Caco-2 (cell line): ENCODE measurements at regions not wholly inside any gene's neighbourhood (a gene's known extent, or its start where the extent isn't known, plus 50 kb on each side); places are given as distances from the start of the nearest gene placed in this dataset.

Experiments used
- BruUV-seq: library from RNA; stranded (reverse); fragments of 400-500 nt; replicated peaks from 2 replicates; lab custom pipeline; 2021; lab: Mats Ljungman, UMichigan
- CTCF ChIA-PET: fragments of 300-600 bp; sonication (Branson Sonifier 250); formaldehyde crosslinking; loops from one replicate; lab custom pipeline; 2022; ENCODE audit warnings: antibody characterized with exemption; lab: Charles Lee
- POLR2A ChIA-PET: fragments of 300-600 bp; sonication (Branson Sonifier 250); formaldehyde crosslinking; loops from one replicate; lab custom pipeline; 2022; ENCODE audit warnings: antibody characterized with exemption; lab: Charles Lee
- DNase-seq, 2 experiments: peaks; one replicate each; pipeline versions ENCODE4 v3.0.0 to v3.0.0-alpha.2; 2020 to 2022
- H3K27me3 ChIP-seq: replicated peaks from 2 replicates; pipeline ENCODE4 v1.6.0; 2011; ENCODE audit warnings: low read length; ENCODE audit not compliant: control insufficient read depth, insufficient read depth
- H3K36me3 ChIP-seq: 2 replicates; pipeline ENCODE4 v1.5.1; 2011; ENCODE audit warnings: low read length; ENCODE audit not compliant: control insufficient read depth, insufficient read depth
- H3K4me1 ChIP-seq: fragments of 250-450 bp; sonication (Bioruptor Pico); 2 replicates; pipeline ENCODE4 v1.5.1; 2020; ENCODE audit warnings: mild to moderate bottlenecking
- H3K4me3 ChIP-seq: 2 replicates; pipeline ENCODE4 v1.5.1; 2011; ENCODE audit warnings: low read depth, mild to moderate bottlenecking, control low read depth, low read length
- H3K9me3 ChIP-seq: fragments of 250-450 bp; sonication (Bioruptor Pico); 2 replicates; pipeline ENCODE4 v1.5.1; 2020; ENCODE audit warnings: mild to moderate bottlenecking, moderate library complexity
- H3K27ac Mint-ChIP-seq: one replicate; pipeline ENCODE4 v1.8.0; 2022; ENCODE audit warnings: mixed read lengths; ENCODE audit not compliant: unreplicated experiment
- H3K27me3 Mint-ChIP-seq: one replicate; pipeline ENCODE4 v1.8.0; 2022; ENCODE audit warnings: mixed read lengths; ENCODE audit not compliant: insufficient read depth, unreplicated experiment
- H3K36me3 Mint-ChIP-seq: one replicate; pipeline ENCODE4 v1.8.0; 2022; ENCODE audit warnings: mild to moderate bottlenecking, mixed read lengths; ENCODE audit not compliant: insufficient read depth, unreplicated experiment
- H3K4me1 Mint-ChIP-seq: one replicate; pipeline ENCODE4 v1.8.0; 2022; ENCODE audit warnings: low read depth, mixed read lengths; ENCODE audit not compliant: unreplicated experiment
- H3K4me3 Mint-ChIP-seq: one replicate; pipeline ENCODE4 v1.8.0; 2022; ENCODE audit warnings: mild to moderate bottlenecking, moderate library complexity, mixed read lengths; ENCODE audit not compliant: unreplicated experiment
- H3K9me3 Mint-ChIP-seq: one replicate; pipeline ENCODE4 v1.8.0; 2022; ENCODE audit warnings: mixed read lengths; ENCODE audit not compliant: unreplicated experiment
- intact Hi-C: fragments of 100-400 bp; cut with micrococcal nuclease; formaldehyde crosslinking; loops from one replicate; pipeline ENCODE4 v1.10.0; 2022; ENCODE audit not compliant: unreplicated experiment
- TF ChIP-seq, protein P1 (sequence below), 2 experiments: fragments of 200-600 bp in 1 of 2; IDR thresholded peaks; 1 replicate in 1 of 2; 2 replicates in 1 of 2; pipeline versions ENCODE4 v1.5.1 to v1.8.0; 2011 to 2022; ENCODE audit warnings: antibody characterized with exemption in 1 of 2, control low read depth in 1 of 2, inconsistent platforms in 1 of 2, low read depth in 1 of 2, low read length in 1 of 2, mild to moderate bottlenecking in 1 of 2, moderate library complexity in 1 of 2; ENCODE audit not compliant: insufficient read depth in 1 of 2, severe bottlenecking in 1 of 2, unreplicated experiment in 1 of 2

DNA sequence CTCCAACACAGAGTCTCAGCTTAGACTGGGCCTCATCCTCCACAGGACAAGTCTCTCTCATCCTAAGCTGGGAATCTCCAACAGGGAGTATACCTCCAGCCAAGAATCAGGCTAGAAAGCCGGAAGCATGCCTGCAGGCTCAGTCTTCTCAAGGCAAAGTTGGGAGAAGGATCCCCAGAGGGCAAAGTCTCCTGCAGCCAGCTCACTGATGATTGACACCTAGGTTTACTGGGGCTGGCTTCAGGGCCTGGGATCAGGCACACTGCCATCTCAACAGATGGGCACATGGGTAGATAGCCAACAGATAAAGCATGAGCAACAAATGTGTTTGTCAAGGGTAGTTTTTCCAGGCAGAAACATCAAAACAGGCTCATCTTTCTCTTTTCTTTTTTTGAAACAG is 56.1 kb upstream of the TOX3 start:
- ChIA-PET POLR2A (no interaction called here), CTCF (interaction anchor here (0.7 kb wide), 1 partner anchor 30 kb away, joined by 3 read pairs; no protein-coding TSS in a partner anchor)
- Mint-ChIP-seq H3K9me3 (no peaks in the 10 kb centered on the region), H3K4me1 (peaks cover 6% of the 10 kb centered on the region), H3K4me3 (no peak overlapping the region), H3K27ac (no peak overlapping the region), H3K27me3 (no peaks in the 10 kb centered on the region), H3K36me3 (no peaks in the 10 kb centered on the region)
- DNase-seq = no peak
- Histone ChIP-seq H3K27me3 (no peaks in the 10 kb centered on the region), H3K4me1 (peaks cover 4% of the 10 kb centered on the region; the same call in 1 of the 2 replicates), H3K9me3 (no peaks in the 10 kb centered on the region), H3K36me3 (no peaks in the 10 kb centered on the region), H3K4me3 (no peak overlapping the region)
- TF ChIP-seq, protein P1, sequence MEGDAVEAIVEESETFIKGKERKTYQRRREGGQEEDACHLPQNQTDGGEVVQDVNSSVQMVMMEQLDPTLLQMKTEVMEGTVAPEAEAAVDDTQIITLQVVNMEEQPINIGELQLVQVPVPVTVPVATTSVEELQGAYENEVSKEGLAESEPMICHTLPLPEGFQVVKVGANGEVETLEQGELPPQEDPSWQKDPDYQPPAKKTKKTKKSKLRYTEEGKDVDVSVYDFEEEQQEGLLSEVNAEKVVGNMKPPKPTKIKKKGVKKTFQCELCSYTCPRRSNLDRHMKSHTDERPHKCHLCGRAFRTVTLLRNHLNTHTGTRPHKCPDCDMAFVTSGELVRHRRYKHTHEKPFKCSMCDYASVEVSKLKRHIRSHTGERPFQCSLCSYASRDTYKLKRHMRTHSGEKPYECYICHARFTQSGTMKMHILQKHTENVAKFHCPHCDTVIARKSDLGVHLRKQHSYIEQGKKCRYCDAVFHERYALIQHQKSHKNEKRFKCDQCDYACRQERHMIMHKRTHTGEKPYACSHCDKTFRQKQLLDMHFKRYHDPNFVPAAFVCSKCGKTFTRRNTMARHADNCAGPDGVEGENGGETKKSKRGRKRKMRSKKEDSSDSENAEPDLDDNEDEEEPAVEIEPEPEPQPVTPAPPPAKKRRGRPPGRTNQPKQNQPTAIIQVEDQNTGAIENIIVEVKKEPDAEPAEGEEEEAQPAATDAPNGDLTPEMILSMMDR (IDR thresholded peaks at IDR 0.05; ENCODE audit: insufficient read depth in 1 of 2, low read depth in 1 of 2, low read length in 1 of 2, severe bottlenecking in 1 of 2, unreplicated experiment in 1 of 2) = no peak
- intact Hi-C loops = no loop called here
- BruUV-seq = no TSS peak

DNA sequence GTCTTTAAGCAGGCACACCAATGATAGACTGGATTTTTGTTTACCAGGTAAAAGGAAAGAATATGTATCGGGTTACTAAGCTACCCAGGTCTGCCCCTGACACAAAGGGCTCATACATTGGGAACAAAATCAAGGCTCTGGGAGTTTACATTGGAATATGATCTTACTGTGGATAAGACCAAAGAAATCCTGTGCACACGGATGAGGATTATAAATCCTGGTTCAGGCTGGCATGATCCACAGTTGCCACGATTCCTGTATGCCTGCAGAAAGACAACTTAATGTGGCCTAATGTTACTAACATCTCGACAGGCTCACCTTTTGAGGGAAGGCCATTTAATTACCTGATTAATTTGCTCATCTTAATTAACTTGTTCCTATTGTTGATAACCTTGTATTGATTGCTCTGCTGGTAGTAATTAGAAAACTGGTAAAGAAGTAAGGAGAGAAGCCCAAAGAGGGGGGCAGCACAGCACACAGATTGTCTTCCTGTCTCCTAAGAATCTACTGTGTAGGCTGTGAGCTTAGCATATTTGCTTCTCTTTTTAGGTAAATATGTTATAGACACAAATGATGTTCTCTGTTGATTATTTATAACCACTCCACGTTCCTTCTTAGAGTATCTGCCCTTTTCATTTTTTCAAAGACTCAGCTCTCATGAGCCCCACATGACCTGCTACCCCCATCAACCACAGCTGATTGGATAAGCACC is 51.0 kb upstream of the TOX3 start:
- Mint-ChIP-seq H3K36me3 (no peaks in the 10 kb centered on the region), H3K4me1 (peaks cover 7% of the 10 kb centered on the region), H3K27ac (no peak overlapping the region), H3K9me3 (no peaks in the 10 kb centered on the region), H3K27me3 (no peaks in the 10 kb centered on the region), H3K4me3 (no peak overlapping the region)
- Histone ChIP-seq H3K4me3 (no peak overlapping the region), H3K4me1 (no peaks in the 10 kb centered on the region), H3K27me3 (no peaks in the 10 kb centered on the region), H3K36me3 (no peaks in the 10 kb centered on the region), H3K9me3 (no peaks in the 10 kb centered on the region)
- no TSS peak for BruUV-seq
- DNase-seq = peak in 1 of 2 experiments; percentile 32
- CTCF ChIA-PET = interaction anchor here (0.6 kb wide), 1 partner anchor 60 kb away, joined by 3 read pairs; no protein-coding TSS in a partner anchor
- TF ChIP-seq, protein P1 (IDR thresholded peaks at IDR 0.05; ENCODE audit: insufficient read depth in 1 of 2, low read depth in 1 of 2, low read length in 1 of 2, severe bottlenecking in 1 of 2, unreplicated experiment in 1 of 2) = no peak
- POLR2A ChIA-PET = no interaction called here
- intact Hi-C loops = no loop called here

DNA sequence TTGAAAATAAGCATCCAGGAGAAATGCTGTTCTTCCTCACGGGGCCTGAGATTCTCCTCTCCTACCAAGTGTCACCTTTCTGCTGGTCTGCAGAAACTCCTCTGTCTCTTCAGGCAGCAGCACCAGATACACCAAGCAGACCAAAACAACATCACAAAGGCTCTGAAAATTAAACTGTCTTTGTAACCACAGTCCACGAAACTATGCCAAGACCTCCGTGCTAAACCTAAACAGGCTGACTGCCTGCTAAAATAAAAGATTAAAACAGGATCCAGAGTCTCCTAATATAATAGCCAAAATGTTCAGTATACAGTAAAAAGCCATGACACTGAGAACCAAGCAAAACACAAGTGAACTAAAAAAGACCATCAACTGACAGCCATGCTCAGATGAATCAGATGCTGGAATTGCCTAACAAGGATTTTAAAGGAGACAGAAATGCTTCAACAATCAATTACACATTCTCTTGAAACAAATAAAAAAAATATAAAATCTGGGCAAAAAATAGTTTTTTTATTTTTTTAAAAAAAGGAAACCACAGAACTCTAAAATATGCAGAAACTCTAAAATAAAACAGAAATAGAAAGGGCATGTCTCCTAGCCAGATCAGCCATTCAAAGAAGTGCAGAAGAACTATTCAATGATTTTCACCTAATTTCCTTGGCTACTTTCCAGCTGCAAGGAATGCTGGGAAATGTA is 50.3 kb upstream of the TOX3 start:
- no peak overlapping the region for H3K4me3 Mint-ChIP-seq
- CTCF ChIA-PET = interaction anchor here (0.6 kb wide), 1 partner anchor 60 kb away, joined by 3 read pairs; no protein-coding TSS in a partner anchor

More for the DNA sequence above, 50.3 kb upstream of the TOX3 start:
- Histone ChIP-seq H3K4me1 (no peaks in the 10 kb centered on the region), H3K27me3 (no peaks in the 10 kb centered on the region), H3K4me3 (no peak overlapping the region), H3K9me3 (no peaks in the 10 kb centered on the region), H3K36me3 (no peaks in the 10 kb centered on the region)
- Mint-ChIP-seq H3K4me1 (peaks cover 7% of the 10 kb centered on the region), H3K27ac (no peak overlapping the region), H3K36me3 (no peaks in the 10 kb centered on the region), H3K9me3 (no peaks in the 10 kb centered on the region), H3K27me3 (no peaks in the 10 kb centered on the region)
- no peak for DNase-seq
- BruUV-seq = no TSS peak
- TF ChIP-seq, protein P1 (IDR thresholded peaks at IDR 0.05; ENCODE audit: insufficient read depth in 1 of 2, low read depth in 1 of 2, low read length in 1 of 2, severe bottlenecking in 1 of 2, unreplicated experiment in 1 of 2) = no peak
- POLR2A ChIA-PET = no interaction called here
- intact Hi-C loops = no loop called here
